ENCODE measurements at regions not wholly inside any gene's neighbourhood (a gene's known extent, or its start where the extent isn't known, plus 50 kb on each side); places are given as distances from the start of the nearest gene placed in this dataset.

GRCh38 chr15:96612917-96613316 is 282.4 kb downstream of the NR2F2 start:
- TF ChIP-seq CTCF (IDR thresholded peaks at IDR 0.05 in 4 of 5, conservative IDR thresholded peaks at IDR 0.05 in 1 of 5) (no peak), POLR2A (IDR thresholded peaks at IDR 0.05) (no peak)

Measured in gastrocnemius medialis (tissue), 4 donors.